ENCODE measurements at regions not wholly inside any gene's neighbourhood (a gene's known extent, or its start where the extent isn't known, plus 50 kb on each side); places are given as distances from the start of the nearest gene placed in this dataset.

- no peaks in the 10 kb centered on the region; the same call in 1 of the 2 replicates for H3K27me3 ChIP-seq (ENCODE audit: insufficient read depth, low read length)
These were observed 68.2 kb upstream of the SLC24A4 start for GRCh38 chr14:92254786-92255185.

More at GRCh38 chr14:92254786-92255185, 68.2 kb upstream of the SLC24A4 start:
- no peak overlapping the region for H3K9ac ChIP-seq (ENCODE audit: extremely low read depth, insufficient read length, low read length)
- H3K14ac ChIP-seq (ENCODE audit: insufficient read depth, low read length): no peak overlapping the region
- no peak overlapping the region for H2BK120ac ChIP-seq (ENCODE audit: low read depth, low read length, poor library complexity, severe bottlenecking)
- Mint-ChIP-seq H3K27me3 (ENCODE audit: low read depth) (peaks cover 55% of the 10 kb centered on the region), H3K27ac (no peak overlapping the region), H3K4me3 (peak overlapping the region; percentile 9 to 70; a peak in 4 of 5 replicates), H3K4me1 (peaks cover 30 to 32% of the 10 kb centered on the region in 2 experiments), H3K9me3 (no peaks in the 10 kb centered on the region), H3K36me3 (ENCODE audit: insufficient read depth in 1 of 3, low read depth in 3 of 3) (no peaks in the 10 kb centered on the region; a peak in 2 of 7 replicates)
- H3K9me3 ChIP-seq (ENCODE audit: control insufficient read depth, low read depth, low read length): no peaks in the 10 kb centered on the region
- H3K79me1 ChIP-seq (ENCODE audit: insufficient read depth, low read depth, low read length, poor library complexity, severe bottlenecking): no peaks in the 10 kb centered on the region
- no peaks in the 10 kb centered on the region for H4K20me1 ChIP-seq (ENCODE audit: control insufficient read depth, insufficient read depth, insufficient read length)
- H4K8ac ChIP-seq (replicated peaks; ENCODE audit: insufficient read length, low read depth, low read length): no peak overlapping the region
- no peak overlapping the region for H2AK5ac ChIP-seq (ENCODE audit: insufficient read length, low read length)
- TF ChIP-seq CTCF (conservative IDR thresholded peaks at IDR 0.05): no peak
- H2BK15ac ChIP-seq (ENCODE audit: low read depth, low read length): no peak overlapping the region
- no CpG with 5 or more reads among the region's 18 CpGs for WGBS (ENCODE audit: extremely low coverage, insufficient read length, low lambda C conversion rate)
- H3K18ac ChIP-seq (ENCODE audit: insufficient read length, low read depth, low read length): no peak overlapping the region
- H2AFZ ChIP-seq (ENCODE audit: low read length): no peak overlapping the region
- H3K4me2 ChIP-seq (ENCODE audit: insufficient read depth, insufficient read length, low read length): peak overlapping the region; percentile 62
- no peak overlapping the region for H4K91ac ChIP-seq (ENCODE audit: insufficient read length, low read depth, low read length)
- H3K4me1 ChIP-seq (ENCODE audit: insufficient read depth, low read length): peaks cover 4% of the 10 kb centered on the region; the same call in 1 of the 2 replicates
- H3K56ac ChIP-seq (ENCODE audit: insufficient read length, low read depth, low read length): no peak overlapping the region
- H2BK5ac ChIP-seq (ENCODE audit: insufficient read length, low read length): no peak overlapping the region
- no peak overlapping the region for H3T11ph ChIP-seq (ENCODE audit: low read length)
- DNase-seq: peak; percentile 56
- peaks cover 3% of the 10 kb centered on the region for H3K23me2 ChIP-seq (ENCODE audit: insufficient read length, low read depth, low read length, poor library complexity, severe bottlenecking)
- no peaks in the 10 kb centered on the region for H3K79me2 ChIP-seq (ENCODE audit: insufficient read depth, low read length)
- no peak overlapping the region for H3K27ac ChIP-seq (ENCODE audit: insufficient read length, low read depth, low read length)
- no peak overlapping the region for H3K4ac ChIP-seq (ENCODE audit: low read depth, low read length)
- H3K23ac ChIP-seq (ENCODE audit: insufficient read length, low read depth, low read length): no peak overlapping the region
- H4K5ac ChIP-seq (ENCODE audit: insufficient read length, low read depth, low read length): no peak overlapping the region
- H2BK20ac ChIP-seq (ENCODE audit: low read depth, low read length, poor library complexity, severe bottlenecking): no peak overlapping the region
- no peak overlapping the region for H2BK12ac ChIP-seq (ENCODE audit: insufficient read length, low read depth, low read length)

All from H9 (cell line).